ENCODE measurements at regions not wholly inside any gene's neighbourhood (a gene's known extent, or its start where the extent isn't known, plus 50 kb on each side); places are given as distances from the start of the nearest gene placed in this dataset.

DNA sequence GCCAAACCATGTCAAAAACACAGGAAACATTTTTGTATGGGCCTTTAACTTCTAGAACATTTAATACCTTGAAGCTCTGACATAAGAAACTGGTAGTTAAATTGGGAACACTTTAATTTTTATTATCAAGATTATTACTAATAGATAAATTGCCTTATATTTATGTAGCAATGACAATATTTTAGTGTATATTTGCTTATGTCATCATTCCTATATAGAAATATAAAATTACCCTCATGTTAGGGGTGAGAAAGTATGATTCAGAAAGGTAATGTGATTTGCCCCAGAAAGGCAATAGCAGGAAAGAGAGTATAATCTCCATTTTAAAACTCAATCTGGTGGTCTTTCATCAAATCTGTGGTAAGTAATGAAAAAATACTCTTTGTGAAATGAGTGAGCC, 147.4 kb downstream of the IL15 start:
- TF ChIP-seq EZH2phosphoT487 (IDR thresholded peaks at IDR 0.05), result no peak
- TF ChIP-seq, protein P1, sequence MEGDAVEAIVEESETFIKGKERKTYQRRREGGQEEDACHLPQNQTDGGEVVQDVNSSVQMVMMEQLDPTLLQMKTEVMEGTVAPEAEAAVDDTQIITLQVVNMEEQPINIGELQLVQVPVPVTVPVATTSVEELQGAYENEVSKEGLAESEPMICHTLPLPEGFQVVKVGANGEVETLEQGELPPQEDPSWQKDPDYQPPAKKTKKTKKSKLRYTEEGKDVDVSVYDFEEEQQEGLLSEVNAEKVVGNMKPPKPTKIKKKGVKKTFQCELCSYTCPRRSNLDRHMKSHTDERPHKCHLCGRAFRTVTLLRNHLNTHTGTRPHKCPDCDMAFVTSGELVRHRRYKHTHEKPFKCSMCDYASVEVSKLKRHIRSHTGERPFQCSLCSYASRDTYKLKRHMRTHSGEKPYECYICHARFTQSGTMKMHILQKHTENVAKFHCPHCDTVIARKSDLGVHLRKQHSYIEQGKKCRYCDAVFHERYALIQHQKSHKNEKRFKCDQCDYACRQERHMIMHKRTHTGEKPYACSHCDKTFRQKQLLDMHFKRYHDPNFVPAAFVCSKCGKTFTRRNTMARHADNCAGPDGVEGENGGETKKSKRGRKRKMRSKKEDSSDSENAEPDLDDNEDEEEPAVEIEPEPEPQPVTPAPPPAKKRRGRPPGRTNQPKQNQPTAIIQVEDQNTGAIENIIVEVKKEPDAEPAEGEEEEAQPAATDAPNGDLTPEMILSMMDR (IDR thresholded peaks at IDR 0.05), result no peak
